Activated T-helper 17 cell treated with anti-CD3 and anti-CD28 coated beads, Interleukin-2, amount 50 U/mL, for 72 hours (primary cell): ENCODE measurements at regions not wholly inside any gene's neighbourhood (a gene's known extent, or its start where the extent isn't known, plus 50 kb on each side); places are given as distances from the start of the nearest gene placed in this dataset.

Experiments
- ATAC-seq: fragments of 150-1000 bp; cut with Tn5 transposase; replicated peaks from 2 replicates; pipeline ENCODE4 v1.10.0; 2021; ENCODE audit warnings: mild to moderate bottlenecking, moderate library complexity
- H3K27ac Mint-ChIP-seq: one replicate; pipeline ENCODE4 v1.8.0; 2022; ENCODE audit warnings: mixed read lengths
- H3K27me3 Mint-ChIP-seq: one replicate; pipeline ENCODE4 v1.8.0; 2022; ENCODE audit warnings: mixed read lengths
- H3K36me3 Mint-ChIP-seq: one replicate; pipeline ENCODE4 v1.8.0; 2022; ENCODE audit warnings: low read depth, mild to moderate bottlenecking, mixed read lengths
- H3K4me1 Mint-ChIP-seq: one replicate; pipeline ENCODE4 v1.8.0; 2022; ENCODE audit warnings: mixed read lengths
- H3K4me3 Mint-ChIP-seq: one replicate; pipeline ENCODE4 v1.8.0; 2022; ENCODE audit warnings: mild to moderate bottlenecking, mixed read lengths
- H3K9me3 Mint-ChIP-seq: one replicate; pipeline ENCODE4 v1.8.0; 2022; ENCODE audit warnings: mixed read lengths

DNA sequence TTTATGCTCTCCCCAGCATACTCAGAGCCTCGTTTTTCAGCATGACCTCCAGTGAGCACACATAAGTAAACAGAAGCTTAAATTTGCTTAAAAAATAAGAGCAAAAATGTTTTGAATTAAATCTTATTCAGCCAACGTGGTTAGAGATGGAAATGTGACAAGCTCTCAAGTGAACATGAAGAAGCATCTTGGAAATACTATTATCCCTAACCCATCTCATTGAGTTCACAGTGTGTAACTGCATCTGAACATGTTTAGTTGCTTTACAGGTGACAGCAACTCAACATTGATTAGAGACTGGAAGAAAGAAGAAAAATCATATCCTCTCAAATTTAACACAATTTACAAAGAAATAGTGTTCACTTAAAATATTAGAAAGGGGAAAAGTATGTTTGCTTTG is 1785.1 kb downstream of the MAT2B start:
- no peak for ATAC-seq
- Mint-ChIP-seq H3K4me3 (no peak overlapping the region), H3K9me3 (peaks cover 8% of the 10 kb centered on the region), H3K36me3 (no peaks in the 10 kb centered on the region), H3K4me1 (no peaks in the 10 kb centered on the region), H3K27me3 (no peaks in the 10 kb centered on the region), H3K27ac (no peak overlapping the region)

DNA sequence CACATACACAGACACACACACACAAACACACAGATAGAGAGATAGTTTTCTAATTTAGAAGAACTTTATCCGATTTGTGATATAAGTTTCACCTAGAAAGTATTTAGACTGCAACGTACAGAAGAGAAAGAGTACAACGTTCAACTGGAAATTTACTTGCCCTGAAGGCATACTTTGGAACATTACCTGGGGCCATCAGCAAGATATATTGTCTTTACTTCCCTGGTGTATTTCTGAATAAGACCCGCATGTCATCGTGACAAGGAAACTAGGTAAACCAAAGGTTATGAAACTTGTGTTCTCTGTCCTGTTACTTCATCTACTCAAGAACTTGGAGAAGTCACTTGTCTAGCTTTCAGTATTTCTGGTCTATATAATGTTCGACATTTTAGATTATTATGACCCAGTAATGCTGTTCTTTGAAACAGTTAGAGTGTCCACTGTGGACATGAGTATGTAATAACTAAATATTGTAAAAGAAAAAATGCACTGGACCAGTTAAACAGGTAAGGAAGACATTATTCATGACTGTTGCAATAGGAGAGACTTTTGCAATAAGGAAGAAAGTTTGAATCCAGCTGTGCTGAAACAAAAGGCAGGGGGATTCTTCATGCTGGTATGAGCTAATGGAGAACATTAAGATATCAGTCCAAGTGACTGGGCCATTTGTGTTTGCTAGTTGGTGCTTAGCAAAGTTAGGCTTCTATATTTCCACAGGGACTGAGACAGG is 1791.1 kb downstream of the MAT2B start:
- no peak overlapping the region for H3K4me3 Mint-ChIP-seq
- no peak for ATAC-seq
- H3K9me3 Mint-ChIP-seq: no peaks in the 10 kb centered on the region
- H3K27ac Mint-ChIP-seq: no peak overlapping the region
- no peaks in the 10 kb centered on the region for H3K27me3 Mint-ChIP-seq
- no peaks in the 10 kb centered on the region for H3K36me3 Mint-ChIP-seq
- H3K4me1 Mint-ChIP-seq: no peaks in the 10 kb centered on the region

- ATAC-seq: no peak
- no peaks in the 10 kb centered on the region for H3K27me3 Mint-ChIP-seq
- peaks cover 5% of the 10 kb centered on the region for H3K9me3 Mint-ChIP-seq
- no peaks in the 10 kb centered on the region for H3K36me3 Mint-ChIP-seq
- no peak overlapping the region for H3K27ac Mint-ChIP-seq
- H3K4me3 Mint-ChIP-seq: no peak overlapping the region
- H3K4me1 Mint-ChIP-seq: no peaks in the 10 kb centered on the region
These were observed 1798.9 kb downstream of the MAT2B start for GRCh38 chr5:165304193-165304827.

DNA sequence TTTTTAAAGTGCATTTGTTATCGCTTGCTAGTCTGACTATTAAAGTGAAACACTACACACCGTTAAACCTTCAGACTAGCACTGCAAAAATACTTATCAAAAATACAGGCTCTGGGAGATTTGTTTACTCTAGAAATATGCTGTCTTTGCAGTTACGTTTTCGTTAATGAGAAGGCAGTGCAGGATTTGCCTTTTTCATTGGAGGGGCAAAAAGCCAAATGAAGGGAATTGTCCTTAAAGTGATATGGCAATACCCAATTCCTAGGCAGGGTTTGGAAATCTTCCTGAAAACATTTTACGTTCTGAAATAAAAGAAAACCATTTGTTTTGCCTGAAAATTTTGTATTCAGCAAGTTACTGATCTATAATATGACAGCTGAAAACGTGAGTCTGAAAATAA is 1800.2 kb downstream of the MAT2B start:
- Mint-ChIP-seq H3K27ac (no peak overlapping the region), H3K9me3 (peaks cover 12% of the 10 kb centered on the region), H3K36me3 (no peaks in the 10 kb centered on the region), H3K27me3 (no peaks in the 10 kb centered on the region), H3K4me1 (no peaks in the 10 kb centered on the region), H3K4me3 (no peak overlapping the region)
- ATAC-seq: no peak

DNA sequence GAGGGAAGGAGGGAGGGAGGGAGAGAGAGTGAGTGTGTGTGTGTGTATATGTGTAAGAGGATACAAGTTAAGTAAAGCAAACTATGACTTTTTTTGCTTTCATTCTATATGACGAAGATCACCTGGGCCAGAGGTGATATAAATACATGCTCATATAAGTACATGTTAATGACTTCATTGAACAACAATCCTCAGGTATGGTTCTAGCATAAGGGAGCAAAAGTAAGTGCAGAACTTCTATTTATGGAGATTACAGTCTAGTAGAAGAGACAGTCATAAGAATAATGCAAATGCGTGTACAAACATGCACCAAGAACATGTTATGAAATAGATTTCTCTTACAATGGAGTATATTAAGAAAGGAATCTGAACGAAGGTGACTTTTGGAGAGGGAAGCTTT is 1804.0 kb downstream of the MAT2B start:
- Mint-ChIP-seq H3K27me3 (no peaks in the 10 kb centered on the region), H3K4me1 (no peaks in the 10 kb centered on the region), H3K27ac (no peak overlapping the region), H3K4me3 (no peak overlapping the region), H3K9me3 (peaks cover 9% of the 10 kb centered on the region), H3K36me3 (no peaks in the 10 kb centered on the region)
- no peak for ATAC-seq

- H3K4me1 Mint-ChIP-seq: no peaks in the 10 kb centered on the region
- no peaks in the 10 kb centered on the region for H3K27me3 Mint-ChIP-seq
- H3K4me3 Mint-ChIP-seq: no peak overlapping the region
- H3K9me3 Mint-ChIP-seq: peaks cover 9% of the 10 kb centered on the region
- no peak for ATAC-seq
- H3K36me3 Mint-ChIP-seq: no peaks in the 10 kb centered on the region
- no peak overlapping the region for H3K27ac Mint-ChIP-seq
These were observed 1804.6 kb downstream of the MAT2B start for GRCh38 chr5:165310031-165310430.

DNA sequence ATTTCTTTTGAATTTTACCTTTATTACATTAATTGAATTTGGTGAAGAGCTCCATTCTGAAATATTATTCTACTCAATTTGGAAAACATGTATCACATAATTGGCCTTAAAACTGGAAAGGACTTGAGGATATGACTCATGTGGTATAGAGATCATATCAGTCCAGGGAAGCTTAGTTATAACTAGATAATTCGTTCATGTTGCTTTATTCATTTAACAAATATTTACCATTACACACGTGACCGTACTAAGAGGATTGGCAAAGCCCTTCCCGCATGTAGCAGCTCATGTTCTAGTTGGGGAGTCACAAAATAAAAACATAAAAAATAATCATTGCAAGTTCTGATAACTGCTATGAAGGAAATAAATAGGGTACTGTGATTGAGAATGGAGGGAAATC is 1816.5 kb downstream of the MAT2B start:
- no peaks in the 10 kb centered on the region for H3K4me1 Mint-ChIP-seq
- no peak overlapping the region for H3K4me3 Mint-ChIP-seq
- peaks cover 6% of the 10 kb centered on the region for H3K9me3 Mint-ChIP-seq
- no peaks in the 10 kb centered on the region for H3K36me3 Mint-ChIP-seq
- H3K27ac Mint-ChIP-seq: no peak overlapping the region
- ATAC-seq: no peak
- H3K27me3 Mint-ChIP-seq: no peaks in the 10 kb centered on the region

DNA sequence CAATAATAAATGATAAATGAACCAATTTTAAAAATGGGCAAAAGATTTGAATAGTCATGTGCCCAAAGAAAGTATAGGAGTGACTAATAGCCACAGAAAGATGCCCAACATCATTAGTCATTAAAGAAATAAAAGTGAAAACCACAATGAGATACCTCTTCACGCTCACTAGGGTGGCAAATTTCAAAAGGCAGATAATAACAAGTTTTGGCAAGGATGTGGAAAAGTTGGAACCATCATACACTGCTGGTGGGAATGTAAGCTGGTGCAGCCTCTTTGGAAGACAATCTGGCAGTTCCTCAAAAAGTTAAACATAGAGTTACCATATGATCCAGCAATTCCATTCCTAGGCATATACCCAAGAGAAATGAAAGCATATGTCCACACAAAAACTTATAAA is 1819.8 kb downstream of the MAT2B start:
- Mint-ChIP-seq H3K9me3 (peaks cover 6% of the 10 kb centered on the region), H3K36me3 (no peaks in the 10 kb centered on the region), H3K4me3 (no peak overlapping the region), H3K27ac (no peak overlapping the region), H3K27me3 (no peaks in the 10 kb centered on the region), H3K4me1 (no peaks in the 10 kb centered on the region)
- no peak for ATAC-seq

DNA sequence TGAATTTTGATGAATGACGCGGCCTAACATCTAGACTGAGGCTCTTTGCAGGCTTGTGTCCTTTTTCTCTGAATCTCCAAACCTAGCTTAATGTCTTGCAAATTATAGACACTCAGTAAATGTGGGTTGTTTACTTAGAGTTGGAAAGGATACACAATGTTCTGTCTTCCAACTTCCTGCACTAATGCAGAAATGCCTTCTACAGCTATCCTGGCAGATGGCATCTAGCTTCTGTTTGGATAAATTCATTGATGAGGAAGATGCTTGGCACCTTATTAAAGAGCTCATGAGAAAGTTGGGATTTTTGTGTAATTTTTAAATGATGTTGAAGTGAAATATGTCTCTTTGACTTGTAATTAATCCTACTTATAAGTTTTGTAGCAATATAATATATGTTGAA is 1822.2 kb downstream of the MAT2B start:
- H3K9me3 Mint-ChIP-seq: no peaks in the 10 kb centered on the region
- no peaks in the 10 kb centered on the region for H3K36me3 Mint-ChIP-seq
- H3K27ac Mint-ChIP-seq: no peak overlapping the region
- ATAC-seq: no peak
- no peak overlapping the region for H3K4me3 Mint-ChIP-seq
- no peaks in the 10 kb centered on the region for H3K4me1 Mint-ChIP-seq
- H3K27me3 Mint-ChIP-seq: no peaks in the 10 kb centered on the region

DNA sequence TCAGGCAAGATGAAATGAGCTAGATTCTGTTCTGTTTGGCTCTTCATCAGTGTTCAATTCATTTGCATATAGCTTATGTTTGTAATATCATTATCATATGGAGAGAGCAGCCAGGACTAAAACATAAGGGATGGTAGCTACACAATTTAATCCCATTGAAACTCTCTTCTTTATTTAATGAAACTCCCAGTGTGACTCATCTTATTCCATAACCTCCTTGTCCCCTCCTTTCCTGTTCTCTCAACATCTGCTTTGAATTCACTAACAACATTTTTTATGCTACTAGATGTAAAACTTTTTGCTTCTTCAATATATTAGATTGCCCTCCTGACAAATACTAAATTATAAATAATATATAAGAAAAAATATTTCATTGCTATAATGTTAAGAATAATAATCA is 1823.4 kb downstream of the MAT2B start:
- Mint-ChIP-seq H3K4me3 (no peak overlapping the region), H3K27me3 (no peaks in the 10 kb centered on the region), H3K36me3 (no peaks in the 10 kb centered on the region), H3K4me1 (no peaks in the 10 kb centered on the region), H3K27ac (no peak overlapping the region), H3K9me3 (peaks cover 6% of the 10 kb centered on the region)
- ATAC-seq: no peak

DNA sequence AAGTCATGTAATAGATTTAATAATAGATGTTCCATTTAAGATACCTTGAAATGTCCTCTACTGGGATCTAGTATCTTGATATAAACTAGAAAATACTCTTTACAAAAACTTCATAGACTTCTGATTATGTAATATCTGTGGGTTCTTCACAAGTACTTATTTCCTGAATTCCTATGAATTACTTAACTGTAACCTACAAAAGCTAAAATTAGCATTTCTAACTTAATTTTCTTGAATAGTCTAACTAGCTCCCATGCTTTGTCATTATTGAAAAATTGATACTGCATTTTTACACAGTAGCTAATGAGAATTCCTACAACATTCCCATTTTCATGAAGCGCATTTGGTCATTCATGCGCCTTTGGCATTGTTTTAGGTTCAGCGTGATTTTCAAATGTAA is 1828.2 kb downstream of the MAT2B start:
- H3K4me3 Mint-ChIP-seq: no peak overlapping the region
- no peaks in the 10 kb centered on the region for H3K4me1 Mint-ChIP-seq
- H3K36me3 Mint-ChIP-seq: no peaks in the 10 kb centered on the region
- H3K27me3 Mint-ChIP-seq: no peaks in the 10 kb centered on the region
- peaks cover 9% of the 10 kb centered on the region for H3K9me3 Mint-ChIP-seq
- no peak for ATAC-seq
- no peak overlapping the region for H3K27ac Mint-ChIP-seq

GRCh38 chr5:165334201-165334600 is 1828.8 kb downstream of the MAT2B start:
- Mint-ChIP-seq H3K27me3 (no peaks in the 10 kb centered on the region), H3K4me3 (no peak overlapping the region), H3K36me3 (no peaks in the 10 kb centered on the region), H3K9me3 (peaks cover 9% of the 10 kb centered on the region), H3K27ac (no peak overlapping the region), H3K4me1 (no peaks in the 10 kb centered on the region)
- ATAC-seq: no peak

GRCh38 chr5:165349735-165350134 is 1844.3 kb downstream of the MAT2B start:
- Mint-ChIP-seq H3K4me3 (no peak overlapping the region), H3K9me3 (peaks cover 14% of the 10 kb centered on the region), H3K27ac (no peak overlapping the region), H3K4me1 (no peaks in the 10 kb centered on the region), H3K36me3 (no peaks in the 10 kb centered on the region), H3K27me3 (no peaks in the 10 kb centered on the region)
- ATAC-seq: no peak

- H3K36me3 Mint-ChIP-seq: no peaks in the 10 kb centered on the region
- no peak overlapping the region for H3K4me3 Mint-ChIP-seq
These were observed 1845.9 kb downstream of the MAT2B start for GRCh38 chr5:165351342-165351741.

DNA sequence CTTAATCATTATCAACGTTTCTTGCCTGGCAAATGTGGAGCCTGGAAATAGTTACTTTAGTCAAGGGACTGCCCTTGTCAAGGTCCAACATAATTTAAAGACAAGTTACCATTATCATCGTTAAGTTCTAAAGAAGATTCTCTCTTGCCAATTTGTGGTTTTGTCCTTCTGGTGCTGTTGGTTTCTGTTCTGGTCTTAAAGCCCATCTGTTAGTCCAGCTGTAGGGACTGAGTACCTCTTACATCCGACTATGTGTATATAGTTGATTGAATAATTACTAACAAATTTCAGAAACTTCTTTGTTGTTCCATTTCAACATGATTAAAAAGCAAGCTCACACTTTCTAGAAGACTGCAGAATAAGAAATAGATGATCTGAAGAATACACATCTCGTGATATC is 1854.9 kb downstream of the MAT2B start:
- ATAC-seq: no peak
- no peaks in the 10 kb centered on the region for H3K36me3 Mint-ChIP-seq
- H3K27me3 Mint-ChIP-seq: no peaks in the 10 kb centered on the region
- H3K4me3 Mint-ChIP-seq: no peak overlapping the region
- no peaks in the 10 kb centered on the region for H3K4me1 Mint-ChIP-seq
- H3K27ac Mint-ChIP-seq: no peak overlapping the region
- peaks cover 12% of the 10 kb centered on the region for H3K9me3 Mint-ChIP-seq

More at GRCh38 chr5:165351342-165351741, 1845.9 kb downstream of the MAT2B start:
- no peaks in the 10 kb centered on the region for H3K4me1 Mint-ChIP-seq
- H3K27me3 Mint-ChIP-seq: no peaks in the 10 kb centered on the region
- peaks cover 14% of the 10 kb centered on the region for H3K9me3 Mint-ChIP-seq
- ATAC-seq: no peak
- H3K27ac Mint-ChIP-seq: no peak overlapping the region
